Bronchial epithelial cell (primary cell): ENCODE measurements at regions not wholly inside any gene's neighbourhood (a gene's known extent, or its start where the extent isn't known, plus 50 kb on each side); places are given as distances from the start of the nearest gene placed in this dataset.
A peak's percentile ranks its signal among the peaks of the same experiment; 100 is the strongest.

Source experiments
- DNase-seq: peaks from one replicate; pipeline ENCODE4 v3.0.0-alpha.2; 2010; ENCODE audit warnings: low read depth
- FAIRE-seq: peaks from 2 replicates; lab custom pipeline; 2011; peaks lifted over from hg19 to GRCh38; lab: Jason Lieb, UNC
- H3K27me3 ChIP-seq: 2 replicates; pipeline ENCODE4 v1.5.1; 2011; ENCODE audit warnings: low read length; ENCODE audit not compliant: control insufficient read depth, insufficient read depth
- H3K36me3 ChIP-seq: 2 replicates; pipeline ENCODE4 v1.5.1; 2011; ENCODE audit warnings: low read length; ENCODE audit not compliant: control insufficient read depth, insufficient read depth
- H3K4me3 ChIP-seq: 2 replicates; pipeline ENCODE4 v1.5.1; 2011; ENCODE audit warnings: mild to moderate bottlenecking, low read depth, low read length, control low read depth
- CTCF ChIP-seq: IDR thresholded peaks from 2 replicates; pipeline ENCODE4 v1.5.1; 2011; ENCODE audit warnings: mild to moderate bottlenecking, moderate library complexity, low read length, control low read depth, inconsistent platforms; ENCODE audit not compliant: insufficient read depth, severe bottlenecking

DNA sequence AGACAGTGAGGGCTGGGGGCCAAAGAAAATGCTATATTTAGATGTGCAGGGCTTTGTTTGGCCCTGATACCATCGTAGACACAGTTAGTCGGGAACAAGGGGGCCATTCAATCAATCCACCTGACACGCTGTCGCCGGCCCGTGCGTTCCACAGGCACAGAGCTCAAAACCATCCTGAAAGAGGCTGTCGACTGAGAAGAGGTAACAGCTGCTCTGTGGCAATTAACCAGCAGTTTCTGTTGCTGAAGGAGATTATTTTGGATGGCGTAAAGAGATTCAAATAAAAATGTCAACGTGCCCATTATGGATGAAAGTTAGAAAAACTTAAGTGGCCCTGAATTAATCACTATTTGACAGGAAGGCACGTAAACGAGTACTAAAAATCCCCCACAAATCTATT lies 276.2 kb upstream of the IRX5 start:
- DNase-seq = no peak
- no peak for FAIRE-seq
- Histone ChIP-seq H3K4me3 (no peak overlapping the region), H3K27me3 (no peaks in the 10 kb centered on the region), H3K36me3 (no peaks in the 10 kb centered on the region)
- TF ChIP-seq CTCF = no peak

GRCh38 chr16:54652201-54652770 lies 278.4 kb upstream of the IRX5 start:
- Histone ChIP-seq H3K36me3 (no peaks in the 10 kb centered on the region), H3K27me3 (no peaks in the 10 kb centered on the region), H3K4me3 (no peak overlapping the region)
- peak; percentile 63 for DNase-seq
- TF ChIP-seq CTCF = no peak
- FAIRE-seq = no peak

DNA sequence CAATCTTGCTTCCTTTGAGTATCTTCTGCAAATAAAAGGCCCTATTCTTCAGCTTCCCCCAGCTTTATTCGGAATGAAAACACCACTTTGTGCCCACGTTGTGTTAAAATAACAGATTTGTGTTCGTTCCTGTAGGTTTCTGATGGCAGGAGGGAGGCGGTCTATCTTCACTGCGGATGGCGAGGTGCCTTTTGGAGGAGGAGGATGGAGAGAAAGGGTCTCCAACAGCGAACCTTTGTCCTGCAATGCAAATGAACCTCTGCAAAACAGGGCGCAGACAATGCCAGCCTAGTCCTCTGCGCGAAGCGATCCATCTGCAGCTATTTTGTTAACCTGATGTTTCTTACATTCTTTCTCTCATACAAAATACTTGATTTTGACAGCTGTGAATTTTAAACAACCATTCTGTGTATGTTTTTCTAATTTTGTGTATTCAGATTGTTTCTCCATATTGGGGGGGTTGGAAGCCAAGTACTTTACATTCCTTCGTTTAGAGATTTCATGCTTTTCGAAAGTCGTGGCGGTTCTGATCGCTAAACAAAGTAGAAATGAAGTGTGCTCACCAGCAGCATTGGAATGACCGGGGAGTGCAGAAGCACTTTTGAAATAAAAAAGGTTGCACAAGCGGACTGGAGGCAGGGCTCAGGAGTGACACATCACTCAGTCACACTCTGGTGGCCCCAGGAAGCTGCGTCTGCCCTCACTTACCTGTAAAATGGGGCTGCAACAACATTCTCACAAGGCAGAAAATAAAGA lies 279.0 kb upstream of the IRX5 start:
- Histone ChIP-seq H3K36me3 (no peaks in the 10 kb centered on the region), H3K27me3 (no peaks in the 10 kb centered on the region), H3K4me3 (no peak overlapping the region)
- DNase-seq (peak; percentile 71), FAIRE-seq (no peak)
- no peak for TF ChIP-seq CTCF

- Histone ChIP-seq H3K4me3 (no peak overlapping the region), H3K36me3 (no peaks in the 10 kb centered on the region), H3K27me3 (no peaks in the 10 kb centered on the region)
- TF ChIP-seq CTCF = no peak
- FAIRE-seq (no peak), DNase-seq (no peak)
Observed at GRCh38 chr16:54649876-54650275, 280.8 kb upstream of the IRX5 start.

DNA sequence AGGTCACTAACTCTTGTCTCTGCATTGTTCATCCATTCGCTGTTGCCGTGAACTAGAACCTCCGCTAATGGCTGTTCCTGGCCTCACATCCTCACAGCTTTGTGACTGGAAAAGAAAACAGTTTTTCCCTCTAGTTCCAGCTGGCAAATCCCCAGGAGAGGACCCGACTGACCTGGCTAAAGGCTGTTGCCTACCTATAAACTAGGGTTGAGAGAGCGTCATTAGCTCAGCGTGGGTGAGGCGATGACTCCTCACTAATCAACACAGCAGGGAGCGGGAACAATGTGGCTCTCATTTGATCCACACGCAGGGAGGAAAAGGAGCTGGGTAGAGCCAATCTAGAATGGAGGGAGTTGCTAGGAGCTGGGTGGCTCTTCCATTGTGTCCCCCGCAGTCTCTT lies 282.1 kb upstream of the IRX5 start:
- H3K4me3 ChIP-seq = no peak overlapping the region
- DNase-seq (no peak), FAIRE-seq (no peak)
- TF ChIP-seq CTCF = no peak
- no peaks in the 10 kb centered on the region for H3K36me3 ChIP-seq
- no peaks in the 10 kb centered on the region for H3K27me3 ChIP-seq
